CD14-positive monocyte (primary cell): ENCODE measurements at regions not wholly inside any gene's neighbourhood (a gene's known extent, or its start where the extent isn't known, plus 50 kb on each side); places are given as distances from the start of the nearest gene placed in this dataset.

Source experiments
- DNase-seq, 3 donors: peaks; one replicate each; pipeline ENCODE4 v3.0.0-alpha.2; 2011 to 2022
- H2AFZ ChIP-seq: 2 replicates; pipeline ENCODE4 v1.6.0; 2012; ENCODE audit warnings: mild to moderate bottlenecking, low read depth, low read length, inconsistent platforms; ENCODE audit not compliant: insufficient read depth, poor library complexity, severe bottlenecking
- H3K27ac ChIP-seq, 2 donors: 1 replicate in 1 of 2; 2 replicates in 1 of 2; pipeline ENCODE4 v1.5.1; 2012 to 2013; ENCODE audit warnings: low read length in 2 of 2, control low read depth in 1 of 2, inconsistent platforms in 1 of 2, low read depth in 1 of 2, mild to moderate bottlenecking in 1 of 2
- H3K27me3 ChIP-seq, 2 donors: one replicate each; pipeline versions ENCODE4 v1.6.0 to v1.6.1; 2011 to 2013; ENCODE audit warnings: low read length in 2 of 2; ENCODE audit not compliant: control insufficient read depth in 2 of 2, insufficient read depth in 2 of 2
- H3K36me3 ChIP-seq, 2 donors: replicated peaks in 1 of 2; 1 replicate in 1 of 2; 2 replicates in 1 of 2; pipeline versions ENCODE4 v1.5.1 to v1.6.1; 2012 to 2013; ENCODE audit warnings: low read length in 2 of 2, control low read depth in 1 of 2, inconsistent platforms in 1 of 2, mild to moderate bottlenecking in 1 of 2; ENCODE audit not compliant: insufficient read depth in 2 of 2, control insufficient read depth in 1 of 2
- H3K4me1 ChIP-seq, 2 donors: 1 replicate in 1 of 2; 2 replicates in 1 of 2; pipeline versions ENCODE4 v1.5.1 to v1.6.1; 2012 to 2013; ENCODE audit warnings: low read length in 2 of 2, control low read depth in 1 of 2, inconsistent platforms in 1 of 2, mild to moderate bottlenecking in 1 of 2, moderate library complexity in 1 of 2; ENCODE audit not compliant: insufficient read depth in 2 of 2, control insufficient read depth in 1 of 2
- H3K4me2 ChIP-seq: replicated peaks from 2 replicates; pipeline ENCODE3; 2012; ENCODE audit warnings: low read length, moderate library complexity, mild to moderate bottlenecking; ENCODE audit not compliant: poor library complexity, severe bottlenecking; ENCODE audit errors: extremely low read depth
- H3K4me3 ChIP-seq, 3 experiments: fragments of 200-600 bp in 1 of 3; sonication (generic) in 1 of 3; replicated peaks in 1 of 3; 1 replicate in 2 of 3; 2 replicates in 1 of 3; pipeline ENCODE4 v1.5.1; 2011 to 2013; ENCODE audit warnings: low read length in 3 of 3, mild to moderate bottlenecking in 3 of 3, control low read depth in 2 of 3, low read depth in 2 of 3, inconsistent platforms in 1 of 3, moderate library complexity in 1 of 3
- H3K79me2 ChIP-seq: 2 replicates; pipeline ENCODE4 v1.6.0; 2012; ENCODE audit warnings: mild to moderate bottlenecking, control low read depth, inconsistent platforms, low read length, moderate library complexity; ENCODE audit not compliant: insufficient read depth
- H3K9ac ChIP-seq: 2 replicates; pipeline ENCODE4 v1.6.0; 2017; ENCODE audit warnings: low read length, mild to moderate bottlenecking; ENCODE audit not compliant: insufficient read depth, poor library complexity, severe bottlenecking
- H3K9me3 ChIP-seq, 2 donors: replicated peaks in 1 of 2; 1 replicate in 1 of 2; 2 replicates in 1 of 2; pipeline versions ENCODE4 v1.5.1 to v1.6.1; 2012 to 2013; ENCODE audit warnings: low read length in 2 of 2, control low read depth in 1 of 2; ENCODE audit not compliant: control insufficient read depth in 1 of 2, insufficient read depth in 1 of 2
- H4K20me1 ChIP-seq: 2 replicates; pipeline ENCODE4 v1.6.0; 2012; ENCODE audit warnings: mild to moderate bottlenecking, low read length, control low read depth, moderate library complexity; ENCODE audit not compliant: insufficient read depth
- H3K27ac Mint-ChIP-seq, 7 donors: one replicate each; pipeline ENCODE4 v1.8.0; 2020; ENCODE audit warnings: mild to moderate bottlenecking in 7 of 7, mixed read lengths in 7 of 7, moderate library complexity in 6 of 7, inconsistent platforms in 2 of 7
- H3K27me3 Mint-ChIP-seq, 3 donors: one replicate each; pipeline ENCODE4 v1.8.0; 2021 to 2022; ENCODE audit warnings: low read depth in 3 of 3, mild to moderate bottlenecking in 3 of 3, mixed read lengths in 3 of 3, moderate library complexity in 3 of 3, inconsistent platforms in 1 of 3
- H3K36me3 Mint-ChIP-seq, 2 donors: one replicate each; pipeline ENCODE4 v1.8.0; 2020; ENCODE audit warnings: mixed read lengths in 2 of 2, inconsistent platforms in 1 of 2, mild to moderate bottlenecking in 1 of 2
- H3K4me1 Mint-ChIP-seq: one replicate; pipeline ENCODE4 v1.8.0; 2020; ENCODE audit warnings: mild to moderate bottlenecking, mixed read lengths
- H3K4me3 Mint-ChIP-seq, 2 donors: one replicate each; pipeline ENCODE4 v1.8.0; 2020; ENCODE audit warnings: mild to moderate bottlenecking in 2 of 2, mixed read lengths in 2 of 2, moderate library complexity in 1 of 2
- H3K9me3 Mint-ChIP-seq, 7 donors: one replicate each; pipeline ENCODE4 v1.8.0; 2020 to 2022; ENCODE audit warnings: mixed read lengths in 7 of 7, mild to moderate bottlenecking in 6 of 7, moderate library complexity in 6 of 7, inconsistent platforms in 2 of 7
- WGBS: methylation state at CpG from one replicate; pipeline ENCODE4 v1.1.5; 2013; ENCODE audit warnings: missing lambda C conversion rate; ENCODE audit not compliant: insufficient coverage; 5-methylcytosine and 5-hydroxymethylcytosine counted together
- intact Hi-C, 2 donors: fragments of 100-400 bp; cut with micrococcal nuclease; formaldehyde crosslinking; loops; one replicate each; pipeline versions ENCODE4 v1.15.0 to v1.15.1; 2023
- TF ChIP-seq, protein P1 (sequence below): fragments of 200-600 bp; IDR thresholded peaks from one replicate; pipeline ENCODE4 v1.8.0; 2022; ENCODE audit warnings: antibody characterized with exemption, mild to moderate bottlenecking

DNA sequence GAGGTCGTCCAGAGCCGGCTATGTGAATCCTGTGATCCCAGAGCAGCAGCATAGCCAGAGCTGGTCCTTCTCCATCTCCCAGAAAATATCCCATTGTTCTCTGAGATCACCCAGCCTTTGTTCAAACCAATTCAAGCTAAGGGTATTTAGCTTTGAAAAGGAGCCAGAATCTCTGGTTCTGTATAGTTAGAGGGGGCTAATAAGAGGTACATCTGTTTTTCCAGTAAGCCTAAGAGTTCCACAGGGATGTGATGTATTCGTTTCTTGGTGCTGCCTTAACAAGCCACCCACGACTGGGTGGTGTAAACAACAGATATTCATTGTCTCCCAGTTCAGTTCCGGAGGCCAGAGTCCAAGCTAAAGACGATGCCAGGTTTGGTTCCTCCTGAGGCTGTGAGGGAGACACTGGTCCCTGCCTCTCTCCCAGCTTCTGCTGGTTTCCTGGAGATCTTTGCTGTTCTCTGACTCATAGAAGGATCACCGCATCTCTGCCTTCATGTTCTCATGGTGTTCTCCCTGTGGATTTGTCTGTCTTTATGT is 344.8 kb downstream of the MTRR start:
- H3K4me3 ChIP-seq, result no peak overlapping the region
- Mint-ChIP-seq H3K27ac (no peak overlapping the region), H3K4me1 (no peaks in the 10 kb centered on the region), H3K4me3 (no peak overlapping the region), H3K9me3 (peaks cover 0 to 14% (median 6%) of the 10 kb centered on the region in 7 donors), H3K27me3 (peaks cover 2 to 3% (median 3%) of the 10 kb centered on the region in 3 donors), H3K36me3 (no peaks in the 10 kb centered on the region)
- no peaks in the 10 kb centered on the region for H3K79me2 ChIP-seq
- no peak overlapping the region for H2AFZ ChIP-seq
- no peak for DNase-seq
- no peaks in the 10 kb centered on the region for H3K27me3 ChIP-seq
- intact Hi-C loops, result no loop called here
- H3K36me3 ChIP-seq, result no peaks in the 10 kb centered on the region
- no peak overlapping the region for H3K9ac ChIP-seq
- H4K20me1 ChIP-seq, result no peaks in the 10 kb centered on the region
- peaks cover 0 to 10% of the 10 kb centered on the region in 2 donors for H3K9me3 ChIP-seq
- H3K4me1 ChIP-seq, result no peaks in the 10 kb centered on the region
- no peak overlapping the region for H3K27ac ChIP-seq
- 67% methylated on average over 4 of the region's 7 CpGs for WGBS
- TF ChIP-seq, protein P1, sequence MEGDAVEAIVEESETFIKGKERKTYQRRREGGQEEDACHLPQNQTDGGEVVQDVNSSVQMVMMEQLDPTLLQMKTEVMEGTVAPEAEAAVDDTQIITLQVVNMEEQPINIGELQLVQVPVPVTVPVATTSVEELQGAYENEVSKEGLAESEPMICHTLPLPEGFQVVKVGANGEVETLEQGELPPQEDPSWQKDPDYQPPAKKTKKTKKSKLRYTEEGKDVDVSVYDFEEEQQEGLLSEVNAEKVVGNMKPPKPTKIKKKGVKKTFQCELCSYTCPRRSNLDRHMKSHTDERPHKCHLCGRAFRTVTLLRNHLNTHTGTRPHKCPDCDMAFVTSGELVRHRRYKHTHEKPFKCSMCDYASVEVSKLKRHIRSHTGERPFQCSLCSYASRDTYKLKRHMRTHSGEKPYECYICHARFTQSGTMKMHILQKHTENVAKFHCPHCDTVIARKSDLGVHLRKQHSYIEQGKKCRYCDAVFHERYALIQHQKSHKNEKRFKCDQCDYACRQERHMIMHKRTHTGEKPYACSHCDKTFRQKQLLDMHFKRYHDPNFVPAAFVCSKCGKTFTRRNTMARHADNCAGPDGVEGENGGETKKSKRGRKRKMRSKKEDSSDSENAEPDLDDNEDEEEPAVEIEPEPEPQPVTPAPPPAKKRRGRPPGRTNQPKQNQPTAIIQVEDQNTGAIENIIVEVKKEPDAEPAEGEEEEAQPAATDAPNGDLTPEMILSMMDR, result no peak
- no peak overlapping the region for H3K4me2 ChIP-seq

DNA sequence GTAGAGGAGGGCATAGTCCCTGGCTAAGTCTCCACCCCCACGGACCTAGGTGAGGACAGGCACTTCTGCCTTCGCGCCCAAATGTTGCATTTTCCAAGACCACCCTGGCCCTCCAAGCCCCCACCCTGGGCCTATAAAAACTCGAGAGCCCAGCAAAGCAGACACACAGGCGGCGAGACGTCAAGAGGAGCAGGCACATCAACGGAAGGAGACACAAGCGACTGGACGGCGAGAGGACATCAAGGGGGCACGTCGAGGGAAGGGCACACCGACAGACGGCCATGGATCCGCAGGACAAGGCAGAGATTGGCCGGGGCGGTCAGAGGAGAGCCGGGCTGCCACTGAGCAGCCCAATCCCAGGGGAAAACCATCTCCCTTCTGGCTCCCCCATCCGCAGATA is 348.0 kb downstream of the MTRR start:
- WGBS, result 85% methylated on average over 17 of the region's 20 CpGs
- H4K20me1 ChIP-seq, result no peaks in the 10 kb centered on the region
- H3K27me3 ChIP-seq, result no peaks in the 10 kb centered on the region
- H3K27ac ChIP-seq, result no peak overlapping the region
- no peak for DNase-seq
- no peak overlapping the region for H3K9ac ChIP-seq
- no peaks in the 10 kb centered on the region for H3K4me1 ChIP-seq
- Mint-ChIP-seq H3K4me1 (no peaks in the 10 kb centered on the region), H3K27me3 (peaks cover 2 to 3% (median 2%) of the 10 kb centered on the region in 3 donors), H3K27ac (no peak overlapping the region), H3K9me3 (peaks cover 3 to 22% (median 17%) of the 10 kb centered on the region in 7 donors), H3K36me3 (no peaks in the 10 kb centered on the region), H3K4me3 (no peak overlapping the region)
- peaks cover 0 to 16% of the 10 kb centered on the region in 2 donors for H3K9me3 ChIP-seq
- no peaks in the 10 kb centered on the region for H3K79me2 ChIP-seq
- H3K36me3 ChIP-seq, result no peaks in the 10 kb centered on the region
- no peak overlapping the region for H3K4me3 ChIP-seq
- no peak overlapping the region for H3K4me2 ChIP-seq
- TF ChIP-seq, protein P1, result no peak
- no peak overlapping the region for H2AFZ ChIP-seq
- intact Hi-C loops, result no loop called here
